ENCODE measurements at regions not wholly inside any gene's neighbourhood (a gene's known extent, or its start where the extent isn't known, plus 50 kb on each side); places are given as distances from the start of the nearest gene placed in this dataset.

DNA sequence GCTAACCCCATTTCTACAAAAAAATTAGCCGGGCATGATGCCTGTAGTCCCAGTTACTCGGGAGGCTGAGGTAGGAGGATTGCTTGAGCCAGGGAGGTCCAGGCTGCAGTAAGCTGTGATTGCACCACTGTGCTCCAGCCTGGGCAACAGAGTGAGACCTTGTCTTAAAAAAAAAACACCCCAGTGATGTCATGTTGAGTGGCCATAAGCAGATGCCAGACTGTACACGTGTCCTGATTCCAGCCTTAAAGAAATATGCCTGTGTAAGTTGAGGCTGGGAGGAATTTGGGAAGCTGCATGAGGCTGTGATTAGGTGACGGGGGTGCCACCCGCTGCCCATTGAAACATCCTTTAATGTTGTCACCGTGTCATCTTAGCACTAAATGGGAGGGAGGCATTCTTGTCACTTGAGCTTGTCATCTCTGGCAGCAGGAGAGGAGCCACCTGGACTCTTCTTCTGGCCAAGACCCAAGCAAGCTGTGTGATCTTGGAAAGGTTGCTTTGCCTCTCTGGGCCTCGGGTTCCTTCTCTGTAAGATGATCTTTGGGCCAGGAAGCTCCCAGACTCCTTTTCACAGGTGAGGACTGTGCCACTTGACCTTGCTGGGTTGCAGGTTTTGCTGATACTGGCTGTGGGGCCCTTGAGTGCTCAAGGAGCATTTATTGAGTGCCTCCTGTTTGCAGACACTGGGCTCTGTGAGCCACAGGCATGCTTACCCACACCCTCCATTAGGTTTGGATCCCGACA is 98.3 kb upstream of the CIBAR2 start:
- H3K27ac ChIP-seq (ENCODE audit: low read length) = no peak overlapping the region

DNA sequence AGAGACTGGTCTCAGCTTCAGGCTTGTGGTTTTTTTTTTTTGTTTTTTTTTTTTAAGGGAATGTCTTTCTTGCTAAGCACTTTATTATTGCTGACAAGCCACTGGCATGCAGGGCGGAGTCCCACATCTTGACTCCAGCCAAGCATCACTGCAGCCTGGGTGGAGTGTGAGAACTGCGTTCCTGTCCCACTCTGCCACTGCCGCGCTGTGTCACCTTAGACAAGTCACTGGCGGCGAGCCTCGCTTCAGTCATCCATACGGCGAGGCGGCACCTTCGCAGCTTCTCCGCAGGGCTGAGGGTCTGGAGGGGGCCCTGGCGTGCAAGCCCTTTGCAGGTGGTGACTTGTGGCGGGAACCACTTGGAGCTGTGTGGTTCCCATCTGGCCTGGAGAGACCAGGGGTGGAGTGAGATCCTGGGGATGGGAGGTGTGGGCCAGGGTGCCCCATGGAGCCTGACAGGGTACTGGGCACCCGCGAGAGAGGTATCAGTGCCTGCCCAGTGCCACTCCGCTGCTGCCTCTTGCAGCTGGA is 99.1 kb upstream of the CIBAR2 start:
- BruUV-seq (replicated peaks) = no TSS peak
- ChIA-PET POLR2A (no interaction called here), CTCF (interaction anchor here (0.7 kb wide), 1 partner anchor 353 kb away, joined by 15 read pairs; no protein-coding TSS in a partner anchor)
- H3K4me1 ChIP-seq (ENCODE audit: control insufficient read depth, insufficient read depth, low read length) = peaks cover 20% of the 10 kb centered on the region
- in situ Hi-C loops (cut with HindIII; ENCODE audit: low pct_unique_long_range_greater_than_20kb, low sequenced_read_pairs) = no loop called here
- H3K9me3 ChIP-seq (ENCODE audit: control insufficient read depth, insufficient read depth, low read depth, low read length) = no peaks in the 10 kb centered on the region
- ATAC-seq = no peak
- H3K27me3 ChIP-seq (ENCODE audit: control insufficient read depth, insufficient read depth, low read length) = no peaks in the 10 kb centered on the region
- TF ChIP-seq, protein P1, sequence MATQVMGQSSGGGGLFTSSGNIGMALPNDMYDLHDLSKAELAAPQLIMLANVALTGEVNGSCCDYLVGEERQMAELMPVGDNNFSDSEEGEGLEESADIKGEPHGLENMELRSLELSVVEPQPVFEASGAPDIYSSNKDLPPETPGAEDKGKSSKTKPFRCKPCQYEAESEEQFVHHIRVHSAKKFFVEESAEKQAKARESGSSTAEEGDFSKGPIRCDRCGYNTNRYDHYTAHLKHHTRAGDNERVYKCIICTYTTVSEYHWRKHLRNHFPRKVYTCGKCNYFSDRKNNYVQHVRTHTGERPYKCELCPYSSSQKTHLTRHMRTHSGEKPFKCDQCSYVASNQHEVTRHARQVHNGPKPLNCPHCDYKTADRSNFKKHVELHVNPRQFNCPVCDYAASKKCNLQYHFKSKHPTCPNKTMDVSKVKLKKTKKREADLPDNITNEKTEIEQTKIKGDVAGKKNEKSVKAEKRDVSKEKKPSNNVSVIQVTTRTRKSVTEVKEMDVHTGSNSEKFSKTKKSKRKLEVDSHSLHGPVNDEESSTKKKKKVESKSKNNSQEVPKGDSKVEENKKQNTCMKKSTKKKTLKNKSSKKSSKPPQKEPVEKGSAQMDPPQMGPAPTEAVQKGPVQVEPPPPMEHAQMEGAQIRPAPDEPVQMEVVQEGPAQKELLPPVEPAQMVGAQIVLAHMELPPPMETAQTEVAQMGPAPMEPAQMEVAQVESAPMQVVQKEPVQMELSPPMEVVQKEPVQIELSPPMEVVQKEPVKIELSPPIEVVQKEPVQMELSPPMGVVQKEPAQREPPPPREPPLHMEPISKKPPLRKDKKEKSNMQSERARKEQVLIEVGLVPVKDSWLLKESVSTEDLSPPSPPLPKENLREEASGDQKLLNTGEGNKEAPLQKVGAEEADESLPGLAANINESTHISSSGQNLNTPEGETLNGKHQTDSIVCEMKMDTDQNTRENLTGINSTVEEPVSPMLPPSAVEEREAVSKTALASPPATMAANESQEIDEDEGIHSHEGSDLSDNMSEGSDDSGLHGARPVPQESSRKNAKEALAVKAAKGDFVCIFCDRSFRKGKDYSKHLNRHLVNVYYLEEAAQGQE (IDR thresholded peaks at IDR 0.05; ENCODE audit: insufficient read depth in 1 of 2, low read depth in 2 of 2, low read length in 1 of 2) = no peak
- TF ChIP-seq POLR2AphosphoS5 (IDR thresholded peaks at IDR 0.05; ENCODE audit: low read depth, low read length) = no peak
- TF ChIP-seq SIN3A (IDR thresholded peaks at IDR 0.05; ENCODE audit: borderline replicate concordance, insufficient read depth, low read depth, low read length) = no peak
- no peak for TF ChIP-seq TCF7L2 (IDR thresholded peaks at IDR 0.05; ENCODE audit: low read depth, low read length)
- TF ChIP-seq, protein P2, sequence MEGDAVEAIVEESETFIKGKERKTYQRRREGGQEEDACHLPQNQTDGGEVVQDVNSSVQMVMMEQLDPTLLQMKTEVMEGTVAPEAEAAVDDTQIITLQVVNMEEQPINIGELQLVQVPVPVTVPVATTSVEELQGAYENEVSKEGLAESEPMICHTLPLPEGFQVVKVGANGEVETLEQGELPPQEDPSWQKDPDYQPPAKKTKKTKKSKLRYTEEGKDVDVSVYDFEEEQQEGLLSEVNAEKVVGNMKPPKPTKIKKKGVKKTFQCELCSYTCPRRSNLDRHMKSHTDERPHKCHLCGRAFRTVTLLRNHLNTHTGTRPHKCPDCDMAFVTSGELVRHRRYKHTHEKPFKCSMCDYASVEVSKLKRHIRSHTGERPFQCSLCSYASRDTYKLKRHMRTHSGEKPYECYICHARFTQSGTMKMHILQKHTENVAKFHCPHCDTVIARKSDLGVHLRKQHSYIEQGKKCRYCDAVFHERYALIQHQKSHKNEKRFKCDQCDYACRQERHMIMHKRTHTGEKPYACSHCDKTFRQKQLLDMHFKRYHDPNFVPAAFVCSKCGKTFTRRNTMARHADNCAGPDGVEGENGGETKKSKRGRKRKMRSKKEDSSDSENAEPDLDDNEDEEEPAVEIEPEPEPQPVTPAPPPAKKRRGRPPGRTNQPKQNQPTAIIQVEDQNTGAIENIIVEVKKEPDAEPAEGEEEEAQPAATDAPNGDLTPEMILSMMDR (IDR thresholded peaks at IDR 0.05) = no peak
- no peak overlapping the region for H3K4me3 ChIP-seq (ENCODE audit: low read depth in 2 of 2, low read length in 2 of 2)
- intact Hi-C loops (cut with micrococcal nuclease; ENCODE audit: unreplicated experiment) = no loop called here
- DNase-seq (ENCODE audit: low read depth, low spot score) = no peak
- H3K36me3 ChIP-seq (ENCODE audit: control insufficient read depth, insufficient read depth, low read length) = no peaks in the 10 kb centered on the region
- no peak overlapping the region for H3K27ac ChIP-seq (ENCODE audit: low read length)

More for the DNA sequence above, 98.3 kb upstream of the CIBAR2 start:
- DNase-seq (ENCODE audit: low read depth, low spot score) (peak; percentile 18), ATAC-seq (no peak)
- CTCF ChIA-PET = no interaction called here
- intact Hi-C loops (cut with micrococcal nuclease; ENCODE audit: unreplicated experiment) (no loop called here), in situ Hi-C loops (cut with HindIII; ENCODE audit: low pct_unique_long_range_greater_than_20kb, low sequenced_read_pairs) (no loop called here)
- TF ChIP-seq, protein P1 (IDR thresholded peaks at IDR 0.05; ENCODE audit: insufficient read depth in 1 of 2, low read depth in 2 of 2, low read length in 1 of 2) = no peak
- TF ChIP-seq SIN3A (IDR thresholded peaks at IDR 0.05; ENCODE audit: borderline replicate concordance, insufficient read depth, low read depth, low read length) (no peak), TCF7L2 (IDR thresholded peaks at IDR 0.05; ENCODE audit: low read depth, low read length) (no peak), POLR2AphosphoS5 (IDR thresholded peaks at IDR 0.05; ENCODE audit: low read depth, low read length) (no peak)
- TF ChIP-seq, protein P2 (IDR thresholded peaks at IDR 0.05) = no peak
- POLR2A ChIA-PET = no interaction called here
- H3K4me3 ChIP-seq (ENCODE audit: low read depth in 2 of 2, low read length in 2 of 2) = no peak overlapping the region
- BruUV-seq (replicated peaks) = no TSS peak
- no peaks in the 10 kb centered on the region for H3K27me3 ChIP-seq (ENCODE audit: control insufficient read depth, insufficient read depth, low read length)
- H3K36me3 ChIP-seq (ENCODE audit: control insufficient read depth, insufficient read depth, low read length) = no peaks in the 10 kb centered on the region
- H3K4me1 ChIP-seq (ENCODE audit: control insufficient read depth, insufficient read depth, low read length) = peaks cover 26% of the 10 kb centered on the region
- no peaks in the 10 kb centered on the region for H3K9me3 ChIP-seq (ENCODE audit: control insufficient read depth, insufficient read depth, low read depth, low read length)
